B cell (primary cell): ENCODE measurements at regions not wholly inside any gene's neighbourhood (a gene's known extent, or its start where the extent isn't known, plus 50 kb on each side); places are given as distances from the start of the nearest gene placed in this dataset.

Source experiments
- ATAC-seq: fragments of 200-7000 bp; cut with Tn5 transposase; one replicate; pipeline ENCODE4 v1.10.0; 2021; ENCODE audit warnings: low read depth, mild to moderate bottlenecking, moderate number of reproducible peaks, moderate library complexity
- CTCF ChIA-PET: fragments of 350-600 bp; sonication (Branson Sonifier 250); formaldehyde crosslinking; loops from one replicate; lab custom pipeline; 2021; ENCODE audit warnings: antibody characterized with exemption, inconsistent platforms; lab: Charles Lee
- POLR2A ChIA-PET: fragments of 350-600 bp; sonication (Branson Sonifier 250); formaldehyde crosslinking; loops from one replicate; lab custom pipeline; 2021; ENCODE audit warnings: antibody characterized with exemption; lab: Charles Lee
- DNase-seq: peaks from one replicate; pipeline ENCODE4 v3.0.0; 2013
- H2AFZ ChIP-seq: 2 replicates; pipeline ENCODE4 v1.6.1; 2012; ENCODE audit warnings: mild to moderate bottlenecking, low read depth, low read length; ENCODE audit not compliant: insufficient read depth, poor library complexity, severe bottlenecking
- H3K27ac ChIP-seq, 2 donors: 1 replicate in 1 of 2; 2 replicates in 1 of 2; pipeline ENCODE4 v1.5.1; 2012 to 2013; ENCODE audit warnings: low read length in 2 of 2, mild to moderate bottlenecking in 2 of 2, moderate library complexity in 1 of 2
- H3K27me3 ChIP-seq, 4 experiments: fragments of 200-600 bp in 1 of 4; sonication (generic) in 1 of 4; replicated peaks in 1 of 4; 1 replicate in 2 of 4; 2 replicates in 2 of 4; pipeline versions ENCODE4 v1.6.1 to v1.7.0; 2013 to 2016; ENCODE audit warnings: low read length in 3 of 4, mild to moderate bottlenecking in 2 of 4, mixed read lengths in 1 of 4, moderate library complexity in 1 of 4; ENCODE audit not compliant: insufficient read depth in 4 of 4, control insufficient read depth in 3 of 4; ENCODE audit errors: control extremely low read depth in 1 of 4
- H3K36me3 ChIP-seq, 2 experiments: replicated peaks in 1 of 2; 1 replicate in 1 of 2; 2 replicates in 1 of 2; pipeline versions ENCODE4 v1.6.1 to v1.7.1; 2013; ENCODE audit warnings: low read length in 1 of 2; ENCODE audit not compliant: insufficient read depth in 2 of 2, control insufficient read depth in 1 of 2; ENCODE audit errors: control extremely low read depth in 1 of 2, extremely low read depth in 1 of 2
- H3K4me1 ChIP-seq, 2 donors: fragments of 200-600 bp in 1 of 2; sonication (generic) in 1 of 2; 1 replicate in 1 of 2; 2 replicates in 1 of 2; pipeline versions ENCODE4 v1.5.1 to v1.6.1; 2013 to 2017; ENCODE audit warnings: low read length in 2 of 2; ENCODE audit not compliant: control insufficient read depth in 2 of 2, insufficient read depth in 2 of 2
- H3K4me2 ChIP-seq: replicated peaks from 2 replicates; pipeline ENCODE3; 2012; ENCODE audit warnings: mild to moderate bottlenecking, low read depth, low read length; ENCODE audit not compliant: poor library complexity, severe bottlenecking
- H3K4me3 ChIP-seq, 5 experiments: fragments of 200-600 bp in 1 of 5; sonication (generic) in 1 of 5; 1 replicate in 3 of 5; 2 replicates in 2 of 5; pipeline versions ENCODE4 v1.5.1 to v1.7.0; 2011 to 2016; ENCODE audit warnings: low read length in 4 of 5, mild to moderate bottlenecking in 4 of 5, low read depth in 2 of 5, control low read depth in 1 of 5, moderate library complexity in 1 of 5; ENCODE audit not compliant: insufficient read depth in 1 of 5; ENCODE audit errors: control extremely low read depth in 1 of 5, extremely low read depth in 1 of 5
- H3K79me2 ChIP-seq: fragments of 200-600 bp; sonication (generic); one replicate; pipeline ENCODE4 v1.6.0; 2016; ENCODE audit warnings: low read length; ENCODE audit not compliant: control insufficient read depth, insufficient read depth
- H3K9ac ChIP-seq: fragments of 200-600 bp; sonication (generic); 2 replicates; pipeline ENCODE4 v1.6.1; 2017; ENCODE audit warnings: mild to moderate bottlenecking, low read length, moderate library complexity
- H3K9me3 ChIP-seq, 3 donors: one replicate each; pipeline versions ENCODE4 v1.6.1 to v1.7.1; 2013; ENCODE audit warnings: low read length in 2 of 3; ENCODE audit not compliant: control insufficient read depth in 2 of 3, insufficient read depth in 1 of 3; ENCODE audit errors: control extremely low read depth in 1 of 3
- H4K20me1 ChIP-seq: 2 replicates; pipeline ENCODE4 v1.6.0; 2012; ENCODE audit warnings: mild to moderate bottlenecking, low read length; ENCODE audit not compliant: insufficient read depth, control insufficient read depth, poor library complexity, severe bottlenecking
- H3K27ac Mint-ChIP-seq: one replicate; pipeline ENCODE4 v1.8.0; 2021; ENCODE audit warnings: mixed read lengths
- H3K27me3 Mint-ChIP-seq: one replicate; pipeline ENCODE4 v1.8.0; 2021; ENCODE audit warnings: mixed read lengths
- H3K4me1 Mint-ChIP-seq: one replicate; pipeline ENCODE4 v1.8.0; 2021; ENCODE audit warnings: mixed read lengths
- H3K4me3 Mint-ChIP-seq: one replicate; pipeline ENCODE4 v1.8.0; 2021; ENCODE audit warnings: mixed read lengths
- H3K9me3 Mint-ChIP-seq: one replicate; pipeline ENCODE4 v1.8.0; 2022; ENCODE audit warnings: mixed read lengths; ENCODE audit not compliant: insufficient read depth
- CTCF ChIP-seq: fragments of 200-600 bp; IDR thresholded peaks from one replicate; pipeline ENCODE4 v1.8.0; 2022; ENCODE audit warnings: antibody characterized with exemption, mild to moderate bottlenecking
- EZH2 ChIP-seq: IDR thresholded peaks from 2 replicates; pipeline ENCODE4 v1.6.1; 2012; ENCODE audit warnings: borderline replicate concordance, low read depth, mild to moderate bottlenecking, moderate library complexity, low read length; ENCODE audit not compliant: insufficient read depth, poor library complexity, severe bottlenecking
- WGBS: methylation state at CpG from one replicate; pipeline ENCODE4 v1.1.5; 2013; ENCODE audit warnings: missing lambda C conversion rate; ENCODE audit not compliant: insufficient coverage; 5-methylcytosine and 5-hydroxymethylcytosine counted together
- intact Hi-C: fragments of 100-400 bp; cut with micrococcal nuclease; formaldehyde crosslinking; loops from one replicate; pipeline ENCODE4 v1.10.0; 2022

GRCh38 chr7:42742318-42742717 is 169.6 kb downstream of the C7orf25 start:
- H3K9me3 Mint-ChIP-seq = peaks cover 3% of the 10 kb centered on the region
- CTCF ChIA-PET = no interaction called here
- no CpG with 5 or more reads among the region's 3 CpGs for WGBS

DNA sequence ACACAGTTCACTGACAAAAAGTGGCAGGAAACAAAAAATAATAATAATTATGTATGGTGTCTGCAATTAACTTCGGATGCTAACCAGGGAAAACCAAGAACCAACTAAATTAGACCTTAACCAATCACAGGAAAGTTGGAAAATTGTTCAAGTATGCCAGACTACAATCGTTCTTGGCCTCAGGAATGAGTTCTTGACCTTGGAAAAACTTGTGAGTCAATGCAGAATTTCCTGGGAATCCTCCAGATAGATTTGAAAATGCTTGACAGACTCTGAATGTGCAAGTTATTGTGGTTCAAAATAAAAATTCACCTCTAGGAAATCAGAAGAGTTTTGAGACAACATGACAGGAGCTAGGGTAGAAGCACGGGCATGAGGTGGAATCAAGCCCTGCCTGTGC is 171.5 kb downstream of the C7orf25 start:
- no peaks in the 10 kb centered on the region for H3K9me3 Mint-ChIP-seq
- H3K27me3 Mint-ChIP-seq = no peaks in the 10 kb centered on the region
- ChIA-PET POLR2A (no interaction called here), CTCF (no interaction called here)
- H3K9me3 ChIP-seq = no peaks in the 10 kb centered on the region
- no peak overlapping the region for H3K9ac ChIP-seq
- H3K4me1 Mint-ChIP-seq = no peaks in the 10 kb centered on the region
- no peak overlapping the region for H3K4me2 ChIP-seq
- TF ChIP-seq EZH2 (no peak), CTCF (no peak)
- no peaks in the 10 kb centered on the region for H4K20me1 ChIP-seq
- 94% methylated on average over 2 of the region's 3 CpGs for WGBS
- no peak overlapping the region for H3K4me3 ChIP-seq
- intact Hi-C loops = no loop called here
- ATAC-seq (no peak), DNase-seq (no peak)
- no peaks in the 10 kb centered on the region for H3K36me3 ChIP-seq
- H3K79me2 ChIP-seq = no peaks in the 10 kb centered on the region
- H3K27ac ChIP-seq = no peak overlapping the region
- H3K27me3 ChIP-seq = no peaks in the 10 kb centered on the region
- H2AFZ ChIP-seq = no peak overlapping the region
- H3K4me3 Mint-ChIP-seq = no peak overlapping the region
- H3K4me1 ChIP-seq = no peaks in the 10 kb centered on the region
- H3K27ac Mint-ChIP-seq = no peak overlapping the region

More at GRCh38 chr7:42742318-42742717, 169.6 kb downstream of the C7orf25 start:
- Histone ChIP-seq H3K27me3 (no peaks in the 10 kb centered on the region), H3K4me1 (no peaks in the 10 kb centered on the region), H3K79me2 (no peaks in the 10 kb centered on the region), H4K20me1 (no peaks in the 10 kb centered on the region), H3K9ac (no peak overlapping the region), H3K4me3 (no peak overlapping the region), H3K4me2 (no peak overlapping the region), H3K9me3 (no peaks in the 10 kb centered on the region), H3K27ac (no peak overlapping the region), H2AFZ (no peak overlapping the region), H3K36me3 (no peaks in the 10 kb centered on the region)
- ATAC-seq (no peak), DNase-seq (no peak)
- TF ChIP-seq EZH2 (no peak), CTCF (no peak)
- POLR2A ChIA-PET = no interaction called here
- Mint-ChIP-seq H3K27me3 (no peaks in the 10 kb centered on the region), H3K27ac (no peak overlapping the region), H3K4me1 (no peaks in the 10 kb centered on the region), H3K4me3 (no peak overlapping the region)
- intact Hi-C loops = no loop called here
